ENCODE measurements at regions not wholly inside any gene's neighbourhood (a gene's known extent, or its start where the extent isn't known, plus 50 kb on each side); places are given as distances from the start of the nearest gene placed in this dataset.

DNA sequence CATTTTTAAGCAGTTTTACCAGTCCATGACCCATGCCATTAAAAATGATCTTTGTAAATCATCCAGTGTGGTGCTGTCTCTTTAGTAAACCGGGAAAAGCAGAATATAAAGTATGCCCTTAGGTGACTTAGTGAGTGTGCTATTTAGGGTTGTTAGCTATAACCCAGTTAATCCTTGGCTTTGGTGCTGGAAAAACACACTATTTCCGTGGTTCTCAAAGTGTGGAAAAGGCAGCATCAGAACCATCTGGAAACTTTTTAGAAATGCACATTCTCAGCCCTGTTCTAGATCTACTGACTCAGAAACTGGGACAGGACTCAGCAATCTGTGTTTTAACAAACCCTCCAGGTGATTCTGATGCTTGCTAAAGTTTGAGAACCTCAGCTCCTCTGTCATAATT lies 123.6 kb upstream of the ZNF608 start:
- DNase-seq: no peak
- Histone ChIP-seq H3K9me3 (ENCODE audit: severe bottlenecking) (no peaks in the 10 kb centered on the region), H3K27ac (no peak overlapping the region), H3K36me3 (no peaks in the 10 kb centered on the region), H3K27me3 (ENCODE audit: insufficient read depth, low read depth, severe bottlenecking) (no peaks in the 10 kb centered on the region), H3K4me3 (ENCODE audit: low read depth, low read length) (no peak overlapping the region)
- TF ChIP-seq, protein P1, sequence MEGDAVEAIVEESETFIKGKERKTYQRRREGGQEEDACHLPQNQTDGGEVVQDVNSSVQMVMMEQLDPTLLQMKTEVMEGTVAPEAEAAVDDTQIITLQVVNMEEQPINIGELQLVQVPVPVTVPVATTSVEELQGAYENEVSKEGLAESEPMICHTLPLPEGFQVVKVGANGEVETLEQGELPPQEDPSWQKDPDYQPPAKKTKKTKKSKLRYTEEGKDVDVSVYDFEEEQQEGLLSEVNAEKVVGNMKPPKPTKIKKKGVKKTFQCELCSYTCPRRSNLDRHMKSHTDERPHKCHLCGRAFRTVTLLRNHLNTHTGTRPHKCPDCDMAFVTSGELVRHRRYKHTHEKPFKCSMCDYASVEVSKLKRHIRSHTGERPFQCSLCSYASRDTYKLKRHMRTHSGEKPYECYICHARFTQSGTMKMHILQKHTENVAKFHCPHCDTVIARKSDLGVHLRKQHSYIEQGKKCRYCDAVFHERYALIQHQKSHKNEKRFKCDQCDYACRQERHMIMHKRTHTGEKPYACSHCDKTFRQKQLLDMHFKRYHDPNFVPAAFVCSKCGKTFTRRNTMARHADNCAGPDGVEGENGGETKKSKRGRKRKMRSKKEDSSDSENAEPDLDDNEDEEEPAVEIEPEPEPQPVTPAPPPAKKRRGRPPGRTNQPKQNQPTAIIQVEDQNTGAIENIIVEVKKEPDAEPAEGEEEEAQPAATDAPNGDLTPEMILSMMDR (IDR thresholded peaks at IDR 0.05; ENCODE audit: low read depth, low read length): no peak

DNA sequence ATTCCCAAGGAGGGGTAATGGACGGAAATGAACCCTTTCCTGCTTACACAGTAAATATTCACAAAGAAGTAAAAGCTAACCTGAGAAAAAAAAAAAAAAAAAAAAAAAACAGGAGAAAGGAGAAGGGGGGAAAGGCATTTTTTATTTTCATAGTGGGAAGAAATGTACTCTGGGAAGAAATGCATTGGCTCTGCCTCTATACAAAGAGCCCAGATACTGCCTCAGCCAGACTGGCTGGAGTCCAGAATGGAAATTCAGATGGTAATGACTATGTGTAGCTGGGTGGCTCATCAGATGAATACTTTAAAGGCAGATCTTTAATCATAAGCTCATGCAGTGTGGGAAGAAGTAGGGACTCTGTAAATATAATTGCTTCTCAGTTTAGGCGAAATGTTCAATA lies 124.9 kb upstream of the ZNF608 start:
- Histone ChIP-seq H3K27ac (no peak overlapping the region), H3K27me3 (ENCODE audit: insufficient read depth, low read depth, severe bottlenecking) (no peaks in the 10 kb centered on the region), H3K36me3 (no peaks in the 10 kb centered on the region), H3K4me3 (ENCODE audit: low read depth, low read length) (no peak overlapping the region), H3K9me3 (ENCODE audit: severe bottlenecking) (no peaks in the 10 kb centered on the region)
- DNase-seq: no peak
- TF ChIP-seq, protein P1 (IDR thresholded peaks at IDR 0.05; ENCODE audit: low read depth, low read length): no peak

DNA sequence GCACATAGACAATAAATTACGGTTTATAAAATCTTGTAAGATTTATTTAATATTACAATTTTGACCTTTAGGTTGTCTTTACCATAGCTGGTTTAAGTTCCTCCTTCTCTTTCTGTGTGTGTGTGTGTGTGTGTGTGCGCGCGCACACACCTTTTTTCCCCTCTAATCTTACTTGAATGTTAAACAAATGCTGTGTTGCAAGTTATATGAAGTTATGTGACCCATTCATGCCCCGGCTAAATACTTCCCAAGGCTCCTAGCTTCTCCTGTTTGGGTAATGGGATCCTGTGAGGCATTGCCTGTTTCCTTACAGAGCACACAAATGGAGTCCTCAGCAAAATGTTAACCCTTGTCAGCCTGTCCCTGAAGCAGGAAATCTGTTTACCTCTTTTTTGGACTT lies 125.6 kb upstream of the ZNF608 start:
- Histone ChIP-seq H3K27ac (no peak overlapping the region), H3K4me3 (ENCODE audit: low read depth, low read length) (no peak overlapping the region), H3K9me3 (ENCODE audit: severe bottlenecking) (no peaks in the 10 kb centered on the region), H3K27me3 (ENCODE audit: insufficient read depth, low read depth, severe bottlenecking) (no peaks in the 10 kb centered on the region), H3K36me3 (no peaks in the 10 kb centered on the region)
- TF ChIP-seq, protein P1 (IDR thresholded peaks at IDR 0.05; ENCODE audit: low read depth, low read length): no peak
- DNase-seq: no peak

DNA sequence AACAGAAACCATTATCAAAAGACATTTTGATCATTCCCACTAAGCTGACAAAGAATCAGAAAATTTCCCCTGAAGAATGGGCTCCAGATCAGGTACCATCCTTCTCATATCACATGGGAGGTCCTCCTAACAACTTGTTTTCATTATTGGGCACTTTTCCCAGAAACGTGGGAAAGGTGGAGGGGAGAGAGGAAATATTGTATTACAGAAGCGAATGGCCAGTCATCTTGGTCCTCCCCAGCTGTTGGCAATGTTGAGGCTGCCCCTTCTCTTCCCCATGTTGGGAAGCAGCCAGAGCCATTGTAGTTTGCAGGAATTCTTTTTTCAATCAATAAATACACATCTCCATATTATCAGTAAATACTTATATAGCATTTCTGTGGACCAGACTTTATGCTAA lies 126.2 kb upstream of the ZNF608 start:
- DNase-seq: no peak
- H3K27me3 ChIP-seq (ENCODE audit: insufficient read depth, low read depth, severe bottlenecking): no peaks in the 10 kb centered on the region
- TF ChIP-seq, protein P1 (IDR thresholded peaks at IDR 0.05; ENCODE audit: low read depth, low read length): no peak
- H3K9me3 ChIP-seq (ENCODE audit: severe bottlenecking): no peaks in the 10 kb centered on the region
- no peak overlapping the region for H3K4me3 ChIP-seq (ENCODE audit: low read depth, low read length)
- H3K27ac ChIP-seq: no peak overlapping the region
- no peaks in the 10 kb centered on the region for H3K36me3 ChIP-seq

- Histone ChIP-seq H3K36me3 (no peaks in the 10 kb centered on the region), H3K9me3 (ENCODE audit: severe bottlenecking) (no peaks in the 10 kb centered on the region), H3K27me3 (ENCODE audit: insufficient read depth, low read depth, severe bottlenecking) (no peaks in the 10 kb centered on the region), H3K27ac (no peak overlapping the region), H3K4me3 (ENCODE audit: low read depth, low read length) (no peak overlapping the region)
- no peak for DNase-seq
- TF ChIP-seq, protein P1 (IDR thresholded peaks at IDR 0.05; ENCODE audit: low read depth, low read length): no peak
Observed at GRCh38 chr5:124873188-124873587, 126.7 kb upstream of the ZNF608 start.

- no peaks in the 10 kb centered on the region for H3K9me3 ChIP-seq (ENCODE audit: severe bottlenecking)
- no peak overlapping the region for H3K4me3 ChIP-seq (ENCODE audit: low read depth, low read length)
- DNase-seq: no peak
- no peaks in the 10 kb centered on the region for H3K36me3 ChIP-seq
- TF ChIP-seq, protein P1 (IDR thresholded peaks at IDR 0.05; ENCODE audit: low read depth, low read length): no peak
- no peak overlapping the region for H3K27ac ChIP-seq
- no peaks in the 10 kb centered on the region for H3K27me3 ChIP-seq (ENCODE audit: insufficient read depth, low read depth, severe bottlenecking)
Observed at GRCh38 chr5:124873713-124874112, 127.3 kb upstream of the ZNF608 start.

Measured in WERI-Rb-1 (cell line).